ENCODE measurements at regions not wholly inside any gene's neighbourhood (a gene's known extent, or its start where the extent isn't known, plus 50 kb on each side); places are given as distances from the start of the nearest gene placed in this dataset.

DNA sequence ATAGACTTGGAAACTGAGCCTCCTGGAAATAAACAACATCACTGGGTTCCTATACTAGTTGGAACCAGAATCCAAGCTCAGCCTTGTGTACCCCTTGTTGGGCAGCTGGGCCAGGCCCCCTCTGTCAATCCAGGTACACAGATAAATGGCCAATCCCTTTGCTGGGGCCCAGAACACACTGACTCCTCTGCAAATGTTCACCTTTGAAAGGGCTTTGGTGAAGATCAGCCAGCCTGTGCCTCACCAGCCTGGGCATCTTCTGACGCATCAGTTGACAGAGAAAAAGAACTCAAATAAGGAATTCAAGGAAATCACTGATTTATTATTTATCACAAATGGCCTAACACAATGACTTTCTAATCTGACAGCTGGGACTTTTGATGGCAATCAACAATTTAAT, 1090.2 kb downstream of the BCL11B start:
- TF ChIP-seq POLR2A (IDR thresholded peaks at IDR 0.05; ENCODE audit: low read length): no peak
- TF ChIP-seq GATA1 (IDR thresholded peaks at IDR 0.05; ENCODE audit: low read depth, low read length): no peak

Measured in erythroblast (primary cell).